Muscle of leg (tissue), 3 donors: ENCODE measurements at regions not wholly inside any gene's neighbourhood (a gene's known extent, or its start where the extent isn't known, plus 50 kb on each side); places are given as distances from the start of the nearest gene placed in this dataset.

Experiments used
- DNase-seq: peaks from one replicate; pipeline ENCODE4 v3.0.0; 2013
- H3K27ac ChIP-seq: one replicate; pipeline ENCODE4 v1.5.1; 2013; ENCODE audit warnings: mild to moderate bottlenecking, low read length, control low read depth
- H3K27me3 ChIP-seq: one replicate; pipeline ENCODE4 v1.6.1; 2013; ENCODE audit warnings: low read length; ENCODE audit not compliant: control insufficient read depth, insufficient read depth
- H3K36me3 ChIP-seq: one replicate; pipeline ENCODE4 v1.6.1; 2013; ENCODE audit warnings: low read length; ENCODE audit not compliant: control insufficient read depth, insufficient read depth
- H3K4me1 ChIP-seq: one replicate; pipeline ENCODE4 v1.6.1; 2013; ENCODE audit warnings: low read length; ENCODE audit not compliant: control insufficient read depth, insufficient read depth
- H3K4me3 ChIP-seq: one replicate; pipeline ENCODE4 v1.5.1; 2013; ENCODE audit warnings: low read length, control low read depth
- H3K9me3 ChIP-seq: replicated peaks from 2 replicates; pipeline ENCODE4 v1.6.1; 2013; ENCODE audit warnings: low read depth, low read length; ENCODE audit not compliant: control insufficient read depth
- WGBS: methylation state at CpG from one replicate; pipeline ENCODE4 v1.1.5; 2013; ENCODE audit warnings: missing lambda C conversion rate; ENCODE audit not compliant: insufficient coverage; 5-methylcytosine and 5-hydroxymethylcytosine counted together

GRCh38 chr4:30903502-30904214, 183.5 kb downstream of the PCDH7 start:
- Histone ChIP-seq H3K27ac (no peak overlapping the region), H3K27me3 (no peaks in the 10 kb centered on the region), H3K9me3 (no peaks in the 10 kb centered on the region), H3K36me3 (no peaks in the 10 kb centered on the region), H3K4me1 (no peaks in the 10 kb centered on the region), H3K4me3 (no peak overlapping the region)
- peak; percentile 18 for DNase-seq

GRCh38 chr4:30904215-30904555, 184.0 kb downstream of the PCDH7 start:
- no peak overlapping the region for H3K4me3 ChIP-seq
- no peaks in the 10 kb centered on the region for H3K9me3 ChIP-seq
- H3K4me1 ChIP-seq, result no peaks in the 10 kb centered on the region
- no peak overlapping the region for H3K27ac ChIP-seq
- DNase-seq, result no peak
- H3K36me3 ChIP-seq, result no peaks in the 10 kb centered on the region
- WGBS, result 0% methylated on average over 1 of the region's 2 CpGs
- H3K27me3 ChIP-seq, result no peaks in the 10 kb centered on the region

- Histone ChIP-seq H3K9me3 (no peaks in the 10 kb centered on the region), H3K4me1 (no peaks in the 10 kb centered on the region), H3K27me3 (no peaks in the 10 kb centered on the region), H3K27ac (no peak overlapping the region), H3K4me3 (no peak overlapping the region), H3K36me3 (no peaks in the 10 kb centered on the region)
- no peak for DNase-seq
- no CpG with 5 or more reads among the region's 2 CpGs for WGBS
Observed at GRCh38 chr4:30904588-30904987, 184.4 kb downstream of the PCDH7 start.

DNA sequence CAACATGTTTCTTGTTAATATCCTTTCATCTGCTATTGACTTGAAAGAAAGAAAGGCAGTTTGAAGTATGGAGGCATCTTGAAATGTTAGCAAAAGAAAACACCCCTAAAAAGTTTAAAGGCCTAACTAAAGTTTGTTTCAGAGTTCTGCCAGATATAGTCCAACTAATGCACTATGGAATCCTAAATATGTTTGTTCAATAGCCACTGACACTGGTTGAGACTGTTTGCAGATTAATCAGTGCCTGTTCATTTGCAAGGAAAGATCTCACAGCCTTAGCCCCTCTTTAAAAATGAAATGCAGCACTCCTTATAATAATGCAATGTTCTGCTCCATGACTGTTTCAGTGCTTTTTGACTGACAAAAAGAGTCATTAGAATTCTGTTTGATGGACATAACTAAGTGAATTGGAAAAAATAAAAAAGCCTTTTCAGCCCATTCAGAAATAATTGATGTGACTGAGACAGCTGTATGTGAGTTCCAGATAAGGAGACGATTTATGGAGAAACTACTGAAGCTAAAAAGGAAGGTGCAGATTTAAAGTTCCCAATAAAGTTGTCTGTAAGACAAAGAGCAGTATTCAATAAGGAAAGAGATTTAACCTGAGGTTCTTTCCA, 192.0 kb downstream of the PCDH7 start:
- no peak for DNase-seq
- no peaks in the 10 kb centered on the region for H3K27me3 ChIP-seq
- H3K9me3 ChIP-seq, result no peaks in the 10 kb centered on the region
- no peak overlapping the region for H3K4me3 ChIP-seq
- no peaks in the 10 kb centered on the region for H3K36me3 ChIP-seq
- no CpG with 5 or more reads among the region's 1 CpG for WGBS
- H3K27ac ChIP-seq, result no peak overlapping the region
- H3K4me1 ChIP-seq, result no peaks in the 10 kb centered on the region

DNA sequence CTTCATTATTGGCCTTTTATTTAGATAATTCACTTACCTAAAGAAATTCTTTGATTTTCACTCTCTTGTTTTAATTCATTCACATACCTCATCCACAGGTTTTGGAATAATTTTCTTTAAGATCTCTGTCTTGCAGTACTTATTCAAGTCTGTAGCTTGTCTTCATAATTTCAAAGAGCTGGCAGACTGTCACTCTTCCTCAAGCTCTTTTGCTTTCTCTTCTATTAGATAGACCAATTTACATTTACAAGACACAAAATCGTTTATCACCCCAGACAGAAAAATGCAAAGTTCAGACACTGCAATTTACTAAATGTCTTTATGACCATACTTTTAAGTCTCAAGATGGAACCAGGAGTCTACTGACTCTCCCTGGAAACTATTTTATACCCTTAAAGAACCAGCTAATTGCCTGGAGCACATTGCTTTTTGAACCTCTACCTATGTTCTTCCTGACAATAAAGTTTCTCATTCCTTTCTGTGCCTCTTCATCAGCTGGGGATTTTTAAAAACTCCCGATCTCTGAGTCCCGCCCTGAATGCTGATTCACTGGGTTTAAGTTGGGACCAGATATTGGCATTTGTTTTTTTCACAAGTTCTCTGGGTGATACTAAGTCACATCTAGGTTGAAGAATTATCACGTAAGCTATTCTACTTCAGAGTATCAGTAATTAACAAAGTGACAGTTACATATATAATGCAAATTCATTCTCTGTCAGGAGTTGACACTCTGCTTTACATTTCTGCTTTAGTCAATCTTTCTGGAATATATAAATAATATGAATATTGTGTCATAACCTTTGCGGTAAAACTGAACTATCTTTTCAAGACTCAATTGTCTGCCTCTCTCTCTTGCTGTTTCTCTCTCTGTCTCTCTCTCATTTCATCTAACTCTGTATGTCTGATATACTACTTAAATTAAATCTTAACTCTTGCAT, 196.4 kb downstream of the PCDH7 start:
- 60% methylated on average over 1 of the region's 5 CpGs for WGBS
- Histone ChIP-seq H3K4me1 (no peaks in the 10 kb centered on the region), H3K36me3 (no peaks in the 10 kb centered on the region), H3K4me3 (no peak overlapping the region), H3K9me3 (no peaks in the 10 kb centered on the region), H3K27me3 (no peaks in the 10 kb centered on the region), H3K27ac (no peak overlapping the region)
- no peak for DNase-seq

GRCh38 chr4:30917946-30918345, 197.8 kb downstream of the PCDH7 start:
- Histone ChIP-seq H3K36me3 (no peaks in the 10 kb centered on the region), H3K27ac (no peak overlapping the region), H3K4me1 (no peaks in the 10 kb centered on the region), H3K9me3 (no peaks in the 10 kb centered on the region), H3K27me3 (no peaks in the 10 kb centered on the region), H3K4me3 (no peak overlapping the region)
- DNase-seq, result no peak

DNA sequence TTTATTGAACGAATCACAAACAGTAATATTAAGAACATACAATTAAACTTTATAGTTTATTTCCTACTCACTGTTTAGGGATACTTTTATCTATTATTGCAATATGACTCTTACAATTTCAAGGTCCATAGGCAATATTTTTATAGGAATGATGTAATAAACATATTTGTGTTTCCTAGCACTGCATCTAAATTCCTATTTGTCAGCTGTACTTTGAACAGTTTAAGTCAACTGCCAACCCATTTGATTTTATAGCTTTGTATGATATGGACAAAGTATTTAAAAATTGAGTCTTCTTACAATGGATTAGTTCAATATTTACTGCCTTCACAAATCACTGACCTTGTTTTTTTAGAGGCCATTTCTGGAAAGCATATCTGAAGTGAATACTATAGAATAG, 199.3 kb downstream of the PCDH7 start:
- no peaks in the 10 kb centered on the region for H3K4me1 ChIP-seq
- no CpG with 5 or more reads among the region's 1 CpG for WGBS
- no peaks in the 10 kb centered on the region for H3K27me3 ChIP-seq

GRCh38 chr4:30920043-30920442, 199.9 kb downstream of the PCDH7 start:
- no peak for DNase-seq
- Histone ChIP-seq H3K27me3 (no peaks in the 10 kb centered on the region), H3K27ac (no peak overlapping the region), H3K36me3 (no peaks in the 10 kb centered on the region), H3K4me3 (no peak overlapping the region), H3K9me3 (no peaks in the 10 kb centered on the region), H3K4me1 (no peaks in the 10 kb centered on the region)
- WGBS, result 92% methylated on average over 3 of the region's 11 CpGs

More for the DNA sequence above, 199.3 kb downstream of the PCDH7 start:
- Histone ChIP-seq H3K9me3 (no peaks in the 10 kb centered on the region), H3K4me3 (no peak overlapping the region), H3K27ac (no peak overlapping the region), H3K36me3 (no peaks in the 10 kb centered on the region)
- no peak for DNase-seq

GRCh38 chr4:30922625-30923024, 202.5 kb downstream of the PCDH7 start:
- Histone ChIP-seq H3K4me3 (no peak overlapping the region), H3K4me1 (no peaks in the 10 kb centered on the region), H3K9me3 (no peaks in the 10 kb centered on the region), H3K27ac (no peak overlapping the region), H3K27me3 (no peaks in the 10 kb centered on the region), H3K36me3 (no peaks in the 10 kb centered on the region)
- 100% methylated on average over 1 of the region's 4 CpGs for WGBS
- no peak for DNase-seq

DNA sequence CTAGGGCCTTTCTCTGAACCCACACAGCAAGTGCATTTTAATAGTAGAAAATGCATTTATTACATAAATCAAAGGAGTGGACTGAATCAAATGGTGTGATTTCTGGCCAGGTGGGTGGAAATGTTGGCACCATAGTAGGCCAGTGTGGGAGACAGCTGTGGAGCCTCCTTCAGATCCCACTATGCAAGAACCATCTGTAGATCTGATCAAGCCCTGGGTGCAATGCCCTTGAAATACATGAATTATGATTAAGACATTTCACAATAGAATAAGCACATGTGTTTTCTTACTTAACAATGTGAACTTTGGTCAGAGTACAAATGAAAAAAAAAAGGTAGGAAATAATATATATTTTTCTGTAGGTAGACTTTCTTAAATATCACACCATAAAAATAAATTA, 204.3 kb downstream of the PCDH7 start:
- Histone ChIP-seq H3K4me3 (no peak overlapping the region), H3K4me1 (no peaks in the 10 kb centered on the region), H3K36me3 (no peaks in the 10 kb centered on the region), H3K9me3 (no peaks in the 10 kb centered on the region), H3K27ac (no peak overlapping the region), H3K27me3 (no peaks in the 10 kb centered on the region)
- DNase-seq, result peak; percentile 53
